MM.1S (cell line): ENCODE measurements at regions not wholly inside any gene's neighbourhood (a gene's known extent, or its start where the extent isn't known, plus 50 kb on each side); places are given as distances from the start of the nearest gene placed in this dataset.

Source experiments
- DNase-seq: peaks from one replicate; pipeline ENCODE4 v3.0.0-alpha.2; 2015
- H2AFZ ChIP-seq: fragments of 300-600 bp; sonication (generic); 2 replicates; pipeline ENCODE4 v1.6.0; 2016; ENCODE audit warnings: antibody characterized with exemption, low read length
- H3F3A ChIP-seq: fragments of 300-600 bp; sonication (generic); 2 replicates; pipeline ENCODE4 v1.6.1; 2016; ENCODE audit warnings: mild to moderate bottlenecking, antibody characterized with exemption, low read length, moderate library complexity, mixed read lengths; ENCODE audit not compliant: insufficient read depth
- H3K27ac ChIP-seq: fragments of 300-600 bp; sonication (generic); 2 replicates; pipeline ENCODE4 v1.5.1; 2016; ENCODE audit warnings: mild to moderate bottlenecking, low read length
- H3K27me3 ChIP-seq: fragments of 300-600 bp; sonication (generic); replicated peaks from 2 replicates; pipeline ENCODE4 v1.6.0; 2016; ENCODE audit warnings: low read length; ENCODE audit not compliant: insufficient read depth
- H3K36me3 ChIP-seq: fragments of 300-600 bp; sonication (generic); replicated peaks from 2 replicates; pipeline ENCODE4 v1.6.1; 2016; ENCODE audit warnings: mild to moderate bottlenecking, low read length, mixed read lengths; ENCODE audit not compliant: insufficient read depth
- H3K4me1 ChIP-seq: fragments of 300-600 bp; sonication (generic); 2 replicates; pipeline ENCODE4 v1.6.1; 2016; ENCODE audit warnings: low read length, mixed read lengths
- H3K4me2 ChIP-seq: fragments of 300-600 bp; sonication (generic); 2 replicates; pipeline ENCODE4 v1.6.0; 2016; ENCODE audit warnings: low read depth, low read length
- H3K4me3 ChIP-seq: fragments of 300-600 bp; sonication (generic); 2 replicates; pipeline ENCODE4 v1.5.1; 2016; ENCODE audit warnings: low read length, mixed read lengths
- H3K79me2 ChIP-seq: fragments of 300-600 bp; sonication (generic); 2 replicates; pipeline ENCODE4 v1.6.1; 2016; ENCODE audit warnings: mixed run types, low read length, mixed read lengths
- H3K9ac ChIP-seq: fragments of 300-600 bp; sonication (generic); 2 replicates; pipeline ENCODE4 v1.6.1; 2016; ENCODE audit warnings: low read length, mixed read lengths
- H3K9me2 ChIP-seq: fragments of 300-600 bp; sonication (generic); replicated peaks from 2 replicates; pipeline ENCODE4 v1.6.1; 2016; ENCODE audit warnings: mild to moderate bottlenecking, low read length, mixed read lengths; ENCODE audit not compliant: insufficient read depth
- H3K9me3 ChIP-seq: fragments of 300-600 bp; sonication (generic); replicated peaks from 2 replicates; pipeline ENCODE4 v1.6.1; 2016; ENCODE audit warnings: mild to moderate bottlenecking, low read length, mixed read lengths; ENCODE audit not compliant: insufficient read depth
- H4K20me1 ChIP-seq: fragments of 300-600 bp; sonication (generic); 2 replicates; pipeline ENCODE4 v1.6.1; 2016; ENCODE audit warnings: mild to moderate bottlenecking, low read length, moderate library complexity, mixed read lengths; ENCODE audit not compliant: insufficient read depth
- CTCF ChIP-seq: fragments of 300-600 bp; sonication (generic); IDR thresholded peaks from 2 replicates; pipeline ENCODE4 v1.5.1; 2016; ENCODE audit warnings: antibody characterized with exemption, low read length, mixed read lengths
- EZH2 ChIP-seq: fragments of 300-600 bp; sonication (generic); optimal IDR thresholded peaks from 2 replicates; pipeline ENCODE3; 2017; ENCODE audit warnings: low read depth, mild to moderate bottlenecking, antibody characterized with exemption, low read length, mixed read lengths
- EZH2phosphoT487 ChIP-seq: fragments of 300-600 bp; sonication (generic); IDR thresholded peaks from 2 replicates; pipeline ENCODE4 v1.6.1; 2018; ENCODE audit warnings: antibody characterized with exemption, low read length

- Histone ChIP-seq H3K9me2 (no peaks in the 10 kb centered on the region), H3K27ac (no peak overlapping the region), H3K9me3 (no peaks in the 10 kb centered on the region), H3K4me1 (no peaks in the 10 kb centered on the region), H3F3A (no peaks in the 10 kb centered on the region), H3K9ac (no peak overlapping the region), H4K20me1 (no peaks in the 10 kb centered on the region), H3K27me3 (no peaks in the 10 kb centered on the region), H3K79me2 (no peaks in the 10 kb centered on the region), H2AFZ (no peak overlapping the region), H3K4me2 (no peak overlapping the region), H3K36me3 (no peaks in the 10 kb centered on the region), H3K4me3 (no peak overlapping the region)
- no peak for TF ChIP-seq EZH2phosphoT487
- TF ChIP-seq CTCF, result no peak
- TF ChIP-seq EZH2, result no peak
- DNase-seq, result no peak
These were observed 224.1 kb downstream of the TPRG1 start for GRCh38 chr3:189395825-189396224.

- H3K27me3 ChIP-seq, result no peaks in the 10 kb centered on the region
- no peak for TF ChIP-seq EZH2
- no peak for TF ChIP-seq CTCF
- no peak for TF ChIP-seq EZH2phosphoT487
These were observed 226.9 kb downstream of the TPRG1 start for GRCh38 chr3:189398656-189399055.

GRCh38 chr3:189401196-189401595, 229.4 kb downstream of the TPRG1 start:
- no peaks in the 10 kb centered on the region for H3K79me2 ChIP-seq
- no peaks in the 10 kb centered on the region for H3K9me2 ChIP-seq
- no peaks in the 10 kb centered on the region for H3K36me3 ChIP-seq
- no peak overlapping the region for H3K27ac ChIP-seq
- H3K9me3 ChIP-seq, result no peaks in the 10 kb centered on the region
- H3K4me1 ChIP-seq, result no peaks in the 10 kb centered on the region
- DNase-seq, result no peak
- no peaks in the 10 kb centered on the region for H4K20me1 ChIP-seq
- no peaks in the 10 kb centered on the region for H3F3A ChIP-seq
- no peak overlapping the region for H2AFZ ChIP-seq
- no peak overlapping the region for H3K4me2 ChIP-seq
- TF ChIP-seq EZH2phosphoT487 (no peak), CTCF (no peak), EZH2 (no peak)
- H3K4me3 ChIP-seq, result no peak overlapping the region
- no peaks in the 10 kb centered on the region for H3K27me3 ChIP-seq
- H3K9ac ChIP-seq, result no peak overlapping the region

More at GRCh38 chr3:189398656-189399055, 226.9 kb downstream of the TPRG1 start:
- Histone ChIP-seq H3K9me2 (no peaks in the 10 kb centered on the region), H4K20me1 (no peaks in the 10 kb centered on the region), H3K36me3 (no peaks in the 10 kb centered on the region), H3K27ac (no peak overlapping the region), H2AFZ (no peak overlapping the region), H3K9ac (no peak overlapping the region), H3K4me2 (no peak overlapping the region), H3K9me3 (no peaks in the 10 kb centered on the region), H3K4me1 (no peaks in the 10 kb centered on the region), H3F3A (no peaks in the 10 kb centered on the region), H3K4me3 (no peak overlapping the region), H3K79me2 (no peaks in the 10 kb centered on the region)
- DNase-seq, result no peak
